Activated CD4-positive, alpha-beta T cell treated with anti-CD3 and anti-CD28 coated beads, Interleukin-2, amount 50 U/mL, for 24 hours (primary cell): ENCODE measurements at regions not wholly inside any gene's neighbourhood (a gene's known extent, or its start where the extent isn't known, plus 50 kb on each side); places are given as distances from the start of the nearest gene placed in this dataset.

ENCODE experiments used
- DNase-seq, 2 donors: peaks; one replicate each; pipeline ENCODE4 v3.0.0-alpha.2; 2020; ENCODE audit warnings: low read depth in 1 of 2, low spot score in 1 of 2

DNA sequence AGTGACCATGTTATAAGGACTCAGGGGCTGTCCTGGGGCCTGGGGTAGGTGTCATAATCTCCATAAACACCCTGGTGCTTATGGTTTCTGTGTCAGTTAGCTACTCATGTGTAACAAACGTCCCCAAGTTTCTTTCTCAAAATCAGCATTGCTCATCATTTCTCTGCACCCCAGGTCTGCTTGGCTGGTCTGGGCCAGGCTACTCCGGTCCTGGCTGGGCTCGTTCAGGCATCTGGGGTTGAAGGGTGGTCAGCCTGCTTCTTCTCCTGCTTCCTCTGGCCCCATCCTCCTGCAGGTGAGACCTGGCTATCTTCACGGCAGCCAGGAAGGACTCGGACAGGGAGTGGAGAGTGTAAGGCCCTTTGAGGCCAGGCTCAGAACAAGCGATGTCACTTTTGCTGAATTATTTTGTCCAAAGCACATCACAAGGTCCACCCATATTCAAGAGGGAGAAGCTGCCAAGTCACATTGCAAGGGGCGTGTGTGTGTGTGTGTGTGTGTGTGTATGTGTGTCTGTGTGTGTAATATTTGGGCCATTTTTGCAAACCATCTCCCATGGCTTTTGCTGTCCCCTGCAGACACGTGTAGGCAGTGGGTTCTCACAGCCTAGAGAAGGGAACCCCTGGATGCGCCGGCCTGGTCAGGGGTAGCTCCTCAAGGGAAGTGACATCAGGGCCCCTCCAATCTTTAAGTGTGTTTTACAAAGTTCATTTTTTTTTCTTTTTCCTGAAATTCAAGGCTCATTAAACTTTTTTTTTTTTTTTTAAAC lies 535.8 kb downstream of the TBC1D22A start:
- no peak for DNase-seq

DNA sequence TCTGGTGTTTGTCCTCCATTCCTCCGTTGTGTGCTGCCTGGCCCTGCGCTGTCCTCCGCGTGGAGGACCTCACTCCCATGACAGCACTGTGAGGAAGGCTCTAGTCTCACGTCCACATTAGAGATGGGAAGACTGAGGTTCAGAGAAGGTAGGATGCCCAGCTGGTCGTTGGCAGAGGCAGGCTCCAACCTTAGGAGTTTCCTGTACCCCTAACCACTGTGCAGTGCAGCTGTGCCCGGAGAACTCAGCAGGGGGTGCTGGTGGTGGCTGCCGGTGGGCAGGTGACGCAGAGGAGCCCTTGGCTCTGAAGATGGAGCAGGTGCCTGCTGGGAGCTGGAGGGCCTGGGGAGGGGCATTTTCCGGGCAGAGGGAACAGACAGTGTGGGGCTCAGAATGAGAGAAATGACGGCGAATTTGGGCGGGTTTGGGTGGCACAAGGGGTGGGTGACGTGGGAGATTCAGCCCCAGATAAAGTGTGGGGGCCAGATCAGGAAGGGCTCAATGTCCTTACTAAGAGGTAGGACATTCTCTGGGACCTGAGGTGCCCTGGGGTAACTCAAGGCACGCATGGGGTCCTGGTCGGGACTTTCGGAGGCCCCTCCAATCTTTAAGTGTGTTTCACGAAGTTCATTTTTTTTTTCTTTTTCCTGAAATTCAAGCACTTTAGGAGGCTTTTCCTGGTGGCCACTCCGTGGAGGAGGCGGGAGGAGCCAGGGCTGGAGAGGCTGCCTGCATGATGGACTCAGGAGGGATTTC lies 535.0 kb downstream of the TBC1D22A start:
- no peak for DNase-seq

DNA sequence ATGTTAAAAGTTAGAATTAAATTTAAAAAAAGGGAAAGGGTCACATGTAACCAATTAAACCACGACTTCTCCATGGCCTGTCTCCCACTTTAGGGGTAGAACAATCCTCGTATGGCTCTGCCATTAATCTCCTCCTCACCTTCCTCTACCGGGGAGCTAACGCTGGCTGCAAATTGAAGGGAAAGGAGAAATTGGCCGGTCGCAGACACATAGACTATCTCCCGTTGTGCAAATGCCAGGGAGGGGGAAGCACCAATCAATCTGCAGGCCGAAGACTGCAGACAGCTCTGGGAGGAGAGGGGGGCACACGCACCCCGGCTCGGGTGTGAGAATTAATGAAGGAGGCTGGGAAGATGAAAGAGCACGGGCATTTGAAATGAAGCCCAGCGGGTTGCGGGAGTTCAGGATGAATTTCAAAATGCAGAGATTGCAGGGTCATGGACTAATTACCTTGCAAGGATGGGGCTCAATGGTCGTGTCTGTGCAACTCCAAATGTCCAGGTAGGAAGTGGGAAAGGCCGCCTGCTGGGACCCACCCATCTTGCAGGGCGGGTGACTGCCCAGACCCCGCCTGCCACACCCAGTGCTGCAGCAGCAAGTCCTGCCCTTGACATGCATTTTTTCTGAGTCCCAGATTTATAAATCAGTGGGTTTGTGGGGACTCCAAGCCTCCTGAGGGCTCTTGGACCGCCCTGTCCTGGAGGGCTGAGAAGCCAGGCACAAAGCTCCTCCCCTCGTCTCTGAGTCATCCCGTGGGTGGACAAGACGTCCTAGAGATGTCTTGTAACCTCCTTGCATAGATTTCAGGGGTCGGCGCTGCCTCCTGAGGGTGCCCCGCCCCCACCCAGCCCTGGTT lies 534.2 kb downstream of the TBC1D22A start:
- no peak for DNase-seq

DNA sequence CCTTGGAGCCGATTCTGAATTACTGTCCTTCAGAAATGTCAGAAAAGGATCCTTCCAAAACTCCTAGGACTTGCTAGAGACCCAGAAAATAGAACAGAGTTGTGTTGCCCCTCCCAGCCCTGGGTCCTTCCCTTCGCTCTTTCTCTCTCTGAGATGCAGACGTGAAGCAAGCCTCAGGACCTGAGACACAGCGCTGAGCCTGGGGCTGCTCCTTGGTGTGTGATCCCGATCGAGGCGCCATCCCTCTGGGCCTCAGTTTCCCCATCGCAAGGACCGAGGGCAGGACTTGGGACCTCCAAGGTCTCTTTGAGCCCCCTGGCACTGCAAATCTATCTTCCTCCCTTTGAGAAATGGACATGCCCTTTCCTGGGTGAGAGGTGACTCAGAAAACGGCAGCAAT lies 533.5 kb downstream of the TBC1D22A start:
- no peak for DNase-seq

DNA sequence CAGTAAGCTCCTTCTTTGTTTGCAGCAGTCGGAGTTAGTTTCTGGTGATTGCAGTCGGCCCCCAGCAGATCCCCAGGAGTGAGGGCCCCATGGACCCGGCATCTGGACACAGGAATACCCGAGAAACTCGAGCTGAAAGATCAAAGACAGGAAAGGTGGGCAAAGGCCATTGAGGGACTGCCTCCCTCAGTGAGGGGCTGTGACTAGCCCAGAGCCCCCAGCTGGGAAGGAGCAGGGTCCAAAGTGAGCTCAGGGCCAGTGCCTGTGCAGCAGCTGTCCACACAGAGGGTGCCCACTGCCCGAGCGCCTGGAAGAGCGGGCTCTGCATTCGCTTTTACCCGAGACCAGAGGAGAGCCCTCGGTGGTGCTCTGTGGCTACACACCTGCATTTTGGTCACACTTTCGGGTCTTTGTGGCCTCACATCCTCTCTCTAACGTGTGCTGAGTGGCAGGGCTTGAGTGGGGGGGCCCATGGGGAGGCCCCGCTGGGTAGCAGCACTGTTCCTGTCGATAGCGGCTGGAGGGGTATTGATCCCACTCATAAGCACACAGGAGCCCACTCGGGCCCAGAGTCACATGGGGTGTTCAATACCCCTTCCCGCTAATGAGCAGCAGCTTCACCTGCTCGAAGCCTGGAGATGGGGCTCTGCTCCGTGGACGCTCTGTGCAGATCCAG lies 532.9 kb downstream of the TBC1D22A start:
- DNase-seq: no peak

DNA sequence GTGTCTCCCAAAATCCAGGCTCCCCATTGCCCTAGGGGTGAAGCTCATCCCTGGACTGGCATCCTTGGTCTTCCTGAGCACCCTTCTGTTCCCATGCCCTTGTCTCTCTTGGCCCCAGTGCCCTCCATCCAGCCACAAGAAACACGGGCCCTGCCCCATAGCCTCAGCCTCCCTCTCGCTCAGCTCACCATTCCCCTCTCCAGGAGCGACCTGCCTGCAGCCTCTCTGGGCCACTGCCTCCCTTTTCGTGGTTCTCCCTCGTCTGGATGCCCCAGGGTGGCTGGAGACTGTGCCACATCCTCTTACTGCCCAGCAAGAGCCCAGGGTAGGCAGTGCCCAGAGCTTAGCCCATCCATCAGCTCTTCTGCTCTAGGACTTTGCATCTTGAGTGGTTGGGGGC lies 532.1 kb downstream of the TBC1D22A start:
- DNase-seq: no peak

DNA sequence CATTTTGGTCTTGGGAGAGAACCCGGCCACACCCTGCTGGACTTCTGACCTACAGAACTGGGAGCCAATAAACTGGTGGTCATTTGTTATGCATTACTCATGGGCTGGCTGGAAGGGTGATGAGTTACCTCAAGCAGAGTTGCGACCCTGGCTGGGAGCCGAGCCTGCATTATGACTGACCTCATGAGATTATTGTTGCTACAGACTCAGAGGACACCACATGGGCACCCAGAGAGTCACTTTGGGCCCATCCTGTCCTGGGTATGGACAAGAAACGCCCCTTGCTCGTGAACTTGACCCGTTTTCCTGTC lies 531.7 kb downstream of the TBC1D22A start:
- DNase-seq: no peak

DNA sequence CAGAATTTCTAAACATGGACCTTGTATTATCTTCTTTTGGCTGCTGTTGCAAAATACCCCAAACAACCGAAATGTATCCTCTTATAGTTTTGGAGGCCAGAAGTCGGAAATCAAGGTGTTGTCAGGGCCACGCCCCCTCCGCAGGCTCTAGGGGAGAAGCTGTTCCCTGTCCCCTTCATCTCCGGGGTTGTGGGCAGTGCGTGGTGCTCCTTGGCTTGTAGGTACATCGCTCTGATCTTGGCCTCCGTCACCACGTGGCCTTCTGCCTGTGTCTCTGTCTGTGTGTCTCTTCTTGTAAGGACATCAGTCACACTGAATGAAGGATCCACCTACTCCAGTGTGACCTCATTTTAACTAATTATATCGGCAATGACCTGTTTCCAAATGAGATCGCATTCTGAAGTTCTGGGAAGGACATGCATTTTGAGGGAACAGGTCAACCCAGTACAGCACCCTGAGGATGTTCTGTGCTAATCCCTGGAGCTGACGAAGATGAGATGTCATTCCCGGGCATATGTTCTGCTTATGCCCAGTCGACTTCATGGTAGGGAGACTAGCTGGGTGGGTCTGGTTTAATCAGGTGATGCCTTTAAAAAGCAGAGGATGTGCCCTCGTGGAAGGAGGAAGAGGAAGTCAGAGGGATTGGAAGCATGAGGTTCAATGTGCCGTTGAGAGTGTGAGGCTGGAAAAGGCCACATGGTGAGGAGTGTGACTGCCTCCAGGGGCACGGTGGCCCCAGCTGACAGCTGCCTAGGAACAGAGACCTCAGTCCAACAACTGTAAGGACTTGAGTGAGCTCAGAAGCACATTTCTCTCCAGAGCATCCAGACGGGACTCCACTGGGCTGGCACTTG lies 531.1 kb downstream of the TBC1D22A start:
- no peak for DNase-seq

DNA sequence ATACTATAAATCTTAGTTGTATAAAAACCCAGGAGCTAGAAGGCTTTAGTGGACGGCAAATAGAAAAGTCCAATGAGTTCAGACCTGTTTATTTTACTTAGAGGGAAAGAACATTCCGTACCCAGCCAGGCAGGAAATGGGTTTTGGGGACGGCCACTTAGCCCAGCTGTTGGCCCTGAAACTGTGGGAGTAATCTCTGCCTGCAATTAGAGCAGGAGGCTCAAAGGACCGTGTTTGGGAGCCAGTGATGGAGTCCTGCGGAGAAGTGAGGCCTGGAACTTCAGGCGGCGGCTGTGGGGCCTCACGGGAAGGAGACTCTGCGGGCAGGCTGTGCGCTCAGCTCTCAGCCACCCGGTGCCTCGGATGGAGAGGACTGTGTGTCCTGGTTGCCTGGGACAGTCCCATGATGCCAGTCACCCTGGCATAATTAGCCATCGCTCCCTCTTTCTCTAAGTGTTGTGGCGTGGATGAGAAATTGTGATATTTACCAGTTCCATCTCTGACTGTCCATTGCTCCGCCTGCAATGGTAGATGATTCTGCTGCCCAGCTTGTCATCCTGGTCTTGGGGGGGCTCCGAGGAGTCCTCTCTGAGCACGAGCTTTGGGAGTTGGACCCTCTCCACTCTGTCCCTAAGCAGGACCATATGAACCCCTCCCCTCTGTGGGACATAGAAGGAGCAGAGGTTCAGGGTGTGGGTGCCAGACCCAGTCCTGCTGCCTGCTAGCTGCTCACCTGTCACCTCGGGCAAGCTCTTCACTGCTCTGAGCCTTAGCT lies 530.3 kb downstream of the TBC1D22A start:
- no peak for DNase-seq

DNA sequence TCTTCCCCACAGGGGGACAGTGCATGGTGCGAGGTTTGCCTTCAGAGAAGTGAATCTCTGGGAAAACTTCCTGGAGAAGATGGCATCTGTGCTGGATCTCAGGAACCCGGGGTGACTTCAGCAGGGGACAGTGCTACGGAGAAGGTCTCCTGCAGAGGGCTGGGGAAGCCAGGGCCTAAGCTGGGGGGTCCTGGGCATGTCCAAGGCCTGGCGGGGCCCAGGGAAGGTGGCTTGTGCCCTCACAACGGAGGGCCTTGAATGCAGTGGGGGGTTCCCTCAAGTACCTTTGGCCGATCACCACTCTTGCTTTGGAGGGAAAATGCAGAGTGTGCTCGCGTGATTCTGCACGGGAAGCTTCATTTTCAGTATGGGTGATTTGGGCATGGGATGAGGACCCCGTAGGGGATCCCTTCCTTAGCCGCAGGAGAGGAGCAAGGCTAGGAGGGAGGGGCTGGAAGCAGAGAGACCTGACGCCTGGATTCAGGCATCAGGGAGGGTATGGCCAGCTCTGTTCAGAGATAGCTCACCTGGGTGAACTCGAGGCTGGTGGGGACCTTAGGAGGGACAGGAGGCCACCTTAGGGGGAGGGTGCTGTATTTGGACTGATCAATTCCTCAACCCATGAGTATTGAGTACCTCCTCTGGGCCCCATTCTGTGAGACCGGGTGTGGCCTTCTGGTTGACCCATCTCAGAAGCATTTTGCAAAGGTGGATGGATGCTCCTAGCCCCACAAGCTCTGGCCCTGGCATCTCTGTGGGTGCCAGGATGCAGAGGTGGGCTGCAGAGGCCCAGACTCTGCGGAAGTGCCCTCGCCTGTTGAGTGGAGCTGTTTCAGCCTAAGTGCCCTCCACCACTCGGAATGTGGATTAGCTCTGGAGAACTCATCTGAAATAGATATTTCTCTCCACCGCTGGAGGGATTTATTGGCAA lies 529.4 kb downstream of the TBC1D22A start:
- DNase-seq: no peak

DNA sequence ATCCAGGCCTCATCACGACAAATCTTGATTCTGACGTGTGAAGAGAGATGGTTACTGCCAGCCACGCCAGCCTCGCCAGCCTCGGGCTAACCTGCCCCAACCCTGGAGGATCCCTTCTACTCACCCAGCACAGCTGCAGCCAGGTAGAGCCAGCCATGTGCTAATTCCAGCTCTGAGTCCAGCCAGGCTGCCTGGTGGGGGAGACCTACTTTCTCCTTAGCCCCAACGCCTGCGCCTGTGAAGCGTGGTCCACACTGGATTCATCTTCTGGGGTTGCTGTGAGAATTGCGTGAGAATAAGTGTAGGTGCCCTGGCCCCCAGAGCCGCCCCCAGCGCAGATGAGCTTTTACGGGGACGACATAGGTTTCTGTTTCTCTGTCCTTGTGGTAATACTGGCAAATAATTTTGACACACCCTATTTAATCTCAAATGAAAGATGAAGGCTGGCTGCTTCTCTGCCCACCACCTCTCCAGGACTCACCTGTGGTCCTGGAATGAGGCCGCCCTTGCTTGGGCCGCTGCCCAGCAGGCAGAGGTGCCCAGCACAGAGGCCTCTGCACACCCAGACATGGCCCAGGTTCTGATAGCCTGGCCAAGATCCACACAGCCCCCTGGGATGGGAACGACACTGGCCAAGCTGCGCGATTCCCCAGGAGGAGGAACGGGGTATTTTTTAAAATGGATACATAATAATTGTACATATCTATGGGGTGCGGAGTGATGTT lies 528.4 kb downstream of the TBC1D22A start:
- DNase-seq: no peak

DNA sequence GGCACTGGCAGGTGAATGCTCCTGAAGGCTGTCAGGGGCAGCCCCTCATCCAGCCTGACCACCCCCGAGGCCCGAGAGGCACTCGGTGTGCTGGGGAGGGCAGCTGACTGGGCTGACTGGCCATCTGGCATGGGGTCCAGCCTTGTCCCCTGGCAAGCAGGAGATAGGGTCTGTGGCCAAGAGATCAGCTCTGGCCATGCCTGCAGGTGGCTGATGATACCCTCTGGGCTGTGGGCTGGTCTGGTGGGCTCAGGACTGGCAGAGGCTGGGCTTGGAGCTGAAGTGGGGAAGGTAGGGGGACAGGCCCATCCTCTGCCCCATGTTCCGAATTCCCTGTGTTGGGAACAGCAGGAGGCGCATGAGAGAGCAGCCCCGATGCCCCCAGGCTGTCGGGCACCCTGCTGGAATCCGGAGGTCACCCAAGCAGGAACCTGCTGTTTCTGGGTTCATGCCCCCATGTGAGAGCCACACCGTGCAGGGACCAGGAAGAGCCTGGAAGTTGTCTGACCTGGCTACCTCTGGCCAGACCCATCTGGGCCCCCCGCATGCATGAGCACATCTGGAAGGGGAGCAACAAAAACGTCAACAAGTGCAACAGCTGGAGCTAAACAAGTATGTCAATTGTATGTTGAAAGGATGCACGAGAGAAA lies 527.0 kb downstream of the TBC1D22A start:
- no peak for DNase-seq

DNA sequence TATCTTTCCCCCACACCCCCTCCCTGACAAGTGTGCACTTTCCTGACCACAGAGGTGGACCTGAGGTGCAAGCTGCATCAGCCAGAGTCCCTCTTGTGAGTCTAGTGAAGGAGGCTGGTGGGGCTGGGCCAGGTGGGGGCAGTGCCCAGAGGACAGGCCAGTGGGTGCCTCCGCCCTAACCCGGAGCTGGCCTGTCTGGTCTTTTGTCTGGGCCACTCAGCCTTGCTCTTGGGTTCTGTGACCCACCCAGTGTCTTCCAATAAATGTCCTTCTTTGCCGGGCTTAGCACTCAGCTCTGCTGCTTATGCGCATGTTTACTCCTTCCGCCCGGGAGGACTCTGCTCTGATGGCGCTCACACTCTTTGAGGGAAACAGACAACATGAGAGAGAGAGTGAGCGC lies 526.2 kb downstream of the TBC1D22A start:
- no peak for DNase-seq

DNA sequence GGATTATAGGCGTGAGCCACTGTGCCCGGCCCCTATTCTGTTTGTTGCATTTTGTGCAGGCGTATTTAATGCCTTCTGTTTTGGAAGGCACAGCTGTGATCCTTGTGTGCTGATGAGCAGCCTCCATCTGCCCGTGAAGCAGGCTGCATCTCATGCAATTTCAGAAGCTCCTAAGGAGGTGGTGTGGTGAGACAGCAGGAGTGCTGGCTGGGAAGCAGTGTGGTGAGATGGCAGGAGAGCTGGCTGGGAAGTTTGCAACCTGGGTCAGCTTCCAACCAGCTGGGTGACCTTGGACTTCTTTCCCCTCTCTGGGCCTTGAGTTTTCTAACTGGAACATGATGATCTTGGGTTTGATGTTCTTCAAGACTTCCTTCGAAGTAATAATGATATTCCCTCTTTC lies 525.1 kb downstream of the TBC1D22A start:
- DNase-seq: no peak

DNA sequence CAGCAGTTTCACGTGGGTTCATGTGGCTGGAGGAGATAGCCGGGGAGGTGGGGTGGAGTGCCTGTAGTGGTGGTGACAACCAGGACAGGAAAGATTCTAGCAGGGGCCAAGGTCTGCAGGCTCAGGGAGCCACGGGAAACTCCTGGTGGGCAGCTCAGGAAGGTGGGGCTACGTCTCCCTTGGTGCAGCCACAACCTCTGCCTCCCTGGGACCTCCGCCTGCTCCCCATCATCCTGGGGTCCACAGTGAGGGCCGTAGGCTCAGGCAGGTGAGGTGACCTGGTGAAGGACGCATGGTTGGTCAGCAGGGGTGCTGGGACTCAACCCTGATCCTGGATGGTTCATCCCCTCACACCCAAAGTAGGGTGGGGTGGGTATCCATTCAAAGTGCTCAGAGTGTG lies 524.1 kb downstream of the TBC1D22A start:
- no peak for DNase-seq

DNA sequence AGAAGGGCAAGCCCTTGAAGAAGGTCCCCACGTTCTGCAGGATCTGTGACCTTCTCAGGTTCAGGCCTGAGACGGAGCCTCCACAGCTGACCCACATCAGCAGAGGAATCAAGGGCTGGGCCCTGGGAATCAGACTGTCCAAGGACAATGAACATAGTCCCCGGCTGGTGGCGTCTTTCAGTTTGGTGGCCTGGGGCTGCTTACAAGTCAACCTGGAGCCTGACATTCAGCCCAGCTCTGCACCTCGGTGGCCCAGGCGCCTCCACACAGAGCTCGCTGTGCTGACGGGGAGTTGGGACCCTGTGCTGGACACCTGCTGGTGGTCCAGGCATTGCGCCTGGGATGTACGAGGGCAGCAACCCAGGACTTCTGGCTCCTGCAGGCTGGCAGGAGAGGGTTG lies 523.5 kb downstream of the TBC1D22A start:
- DNase-seq: no peak

DNA sequence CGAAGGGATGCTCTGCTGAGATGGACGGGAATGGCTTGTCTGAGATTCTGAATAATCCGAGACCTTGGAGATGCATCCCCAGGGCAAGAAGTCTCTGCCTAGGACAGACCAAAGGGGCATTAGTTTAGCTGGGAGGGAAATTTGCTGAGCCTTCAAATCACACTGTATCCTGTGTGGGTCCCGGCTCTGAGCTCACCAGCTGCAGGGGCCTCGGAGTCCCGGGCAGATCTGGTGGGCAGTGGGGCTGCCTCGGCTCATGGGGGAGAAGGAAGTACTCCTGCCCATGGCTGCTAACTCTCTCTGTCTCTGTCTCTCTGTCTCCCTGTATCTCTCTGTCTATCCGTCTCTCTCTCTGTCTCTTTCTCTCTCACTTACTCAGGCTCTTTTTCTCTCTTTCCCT lies 522.4 kb downstream of the TBC1D22A start:
- DNase-seq: no peak

DNA sequence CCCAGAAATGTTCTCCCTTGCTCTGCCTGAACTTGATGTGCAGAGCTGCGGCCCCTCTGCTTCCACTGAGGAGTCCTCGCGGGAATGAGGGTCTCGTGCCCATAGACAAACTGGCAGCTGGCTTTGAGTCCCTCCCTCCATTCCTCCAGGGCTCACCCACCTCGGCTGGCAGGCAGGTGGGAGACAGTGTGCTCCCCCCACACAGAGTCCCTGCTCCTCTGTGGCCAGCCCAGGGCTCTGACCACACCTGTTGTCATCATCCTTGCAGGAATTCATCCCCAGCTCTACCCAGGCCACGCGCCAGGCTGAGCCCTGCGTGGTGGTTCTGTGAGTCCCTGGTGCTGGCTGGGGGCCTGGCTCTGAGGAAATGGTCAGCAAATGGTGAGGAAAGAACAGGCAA lies 521.9 kb downstream of the TBC1D22A start:
- DNase-seq: no peak
